Neural crest cell (in vitro differentiated cells): ENCODE measurements at regions not wholly inside any gene's neighbourhood (a gene's known extent, or its start where the extent isn't known, plus 50 kb on each side); places are given as distances from the start of the nearest gene placed in this dataset.

Source experiments
- DNase-seq: peaks from one replicate; pipeline ENCODE4 v3.0.0; 2021; ENCODE audit warnings: low read depth, mixed read lengths, low spot score
- H3K27ac Mint-ChIP-seq: one replicate; pipeline ENCODE4 v1.8.0; 2021; ENCODE audit warnings: mild to moderate bottlenecking, mixed read lengths; ENCODE audit not compliant: unreplicated experiment
- H3K27me3 Mint-ChIP-seq: 2 replicates; pipeline ENCODE4 v1.8.0; 2021; ENCODE audit warnings: low read depth, mild to moderate bottlenecking, mixed read lengths
- H3K36me3 Mint-ChIP-seq: 2 replicates; pipeline ENCODE4 v1.8.0; 2021; ENCODE audit warnings: low read depth, mild to moderate bottlenecking, mixed read lengths
- H3K4me1 Mint-ChIP-seq: 2 replicates; pipeline ENCODE4 v1.8.0; 2021; ENCODE audit warnings: mixed read lengths
- H3K4me3 Mint-ChIP-seq: one replicate; pipeline ENCODE4 v1.8.0; 2021; ENCODE audit warnings: mild to moderate bottlenecking, mixed read lengths
- H3K9me3 Mint-ChIP-seq: 2 replicates; pipeline ENCODE4 v1.8.0; 2021; ENCODE audit warnings: mixed read lengths
- TF ChIP-seq, protein P1 (sequence below): fragments of 200-600 bp; sonication (generic); conservative IDR thresholded peaks from 2 replicates; pipeline ENCODE4 v1.5.0; 2021; ENCODE audit warnings: antibody characterized with exemption, mild to moderate bottlenecking

DNA sequence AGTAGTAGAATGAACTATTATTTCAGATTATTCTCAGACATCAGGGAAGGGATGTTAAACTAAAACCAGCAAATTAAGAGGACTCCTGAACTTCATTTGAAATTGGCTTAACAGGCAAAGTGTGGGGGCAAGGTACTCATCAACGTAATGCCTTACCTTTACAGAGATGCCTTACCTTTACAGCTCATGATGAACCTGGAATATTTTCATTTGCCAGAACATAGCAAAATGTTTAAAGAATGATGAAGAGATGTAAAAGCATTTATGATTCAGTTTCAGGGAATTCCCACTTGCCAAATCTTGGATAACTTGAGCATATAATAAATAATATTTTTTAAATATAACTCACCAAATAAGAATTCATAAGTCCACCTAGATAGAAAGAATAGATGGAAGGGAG lies 207.5 kb downstream of the TINAG start:
- no peak for DNase-seq
- Mint-ChIP-seq H3K4me1 (no peaks in the 10 kb centered on the region), H3K27ac (no peak overlapping the region), H3K36me3 (no peaks in the 10 kb centered on the region), H3K9me3 (no peaks in the 10 kb centered on the region), H3K4me3 (no peak overlapping the region), H3K27me3 (no peaks in the 10 kb centered on the region)
- TF ChIP-seq, protein P1, sequence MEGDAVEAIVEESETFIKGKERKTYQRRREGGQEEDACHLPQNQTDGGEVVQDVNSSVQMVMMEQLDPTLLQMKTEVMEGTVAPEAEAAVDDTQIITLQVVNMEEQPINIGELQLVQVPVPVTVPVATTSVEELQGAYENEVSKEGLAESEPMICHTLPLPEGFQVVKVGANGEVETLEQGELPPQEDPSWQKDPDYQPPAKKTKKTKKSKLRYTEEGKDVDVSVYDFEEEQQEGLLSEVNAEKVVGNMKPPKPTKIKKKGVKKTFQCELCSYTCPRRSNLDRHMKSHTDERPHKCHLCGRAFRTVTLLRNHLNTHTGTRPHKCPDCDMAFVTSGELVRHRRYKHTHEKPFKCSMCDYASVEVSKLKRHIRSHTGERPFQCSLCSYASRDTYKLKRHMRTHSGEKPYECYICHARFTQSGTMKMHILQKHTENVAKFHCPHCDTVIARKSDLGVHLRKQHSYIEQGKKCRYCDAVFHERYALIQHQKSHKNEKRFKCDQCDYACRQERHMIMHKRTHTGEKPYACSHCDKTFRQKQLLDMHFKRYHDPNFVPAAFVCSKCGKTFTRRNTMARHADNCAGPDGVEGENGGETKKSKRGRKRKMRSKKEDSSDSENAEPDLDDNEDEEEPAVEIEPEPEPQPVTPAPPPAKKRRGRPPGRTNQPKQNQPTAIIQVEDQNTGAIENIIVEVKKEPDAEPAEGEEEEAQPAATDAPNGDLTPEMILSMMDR, result no peak

DNA sequence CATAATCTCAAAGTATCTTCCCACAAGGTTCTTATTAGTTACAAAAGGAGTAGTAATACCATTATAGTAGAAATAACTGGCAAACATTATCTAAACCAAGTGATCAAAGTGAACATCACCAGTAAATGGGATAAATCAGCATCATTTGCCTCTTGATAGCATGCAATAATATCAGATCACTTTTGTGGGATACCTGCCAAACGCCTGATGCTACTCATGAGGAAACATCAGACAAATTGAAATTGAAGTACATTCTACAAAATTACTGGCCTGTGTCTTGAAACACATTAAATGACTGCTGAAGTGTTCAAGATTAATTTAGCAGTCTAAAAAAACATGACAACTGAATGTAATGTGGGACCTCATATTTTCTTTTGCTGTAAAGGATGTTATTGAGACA lies 208.1 kb downstream of the TINAG start:
- no peaks in the 10 kb centered on the region for H3K9me3 Mint-ChIP-seq
- no peak overlapping the region for H3K27ac Mint-ChIP-seq
- H3K4me1 Mint-ChIP-seq, result no peaks in the 10 kb centered on the region
- H3K27me3 Mint-ChIP-seq, result no peaks in the 10 kb centered on the region
- no peaks in the 10 kb centered on the region for H3K36me3 Mint-ChIP-seq
- TF ChIP-seq, protein P1, result no peak
- H3K4me3 Mint-ChIP-seq, result no peak overlapping the region
- DNase-seq, result no peak

DNA sequence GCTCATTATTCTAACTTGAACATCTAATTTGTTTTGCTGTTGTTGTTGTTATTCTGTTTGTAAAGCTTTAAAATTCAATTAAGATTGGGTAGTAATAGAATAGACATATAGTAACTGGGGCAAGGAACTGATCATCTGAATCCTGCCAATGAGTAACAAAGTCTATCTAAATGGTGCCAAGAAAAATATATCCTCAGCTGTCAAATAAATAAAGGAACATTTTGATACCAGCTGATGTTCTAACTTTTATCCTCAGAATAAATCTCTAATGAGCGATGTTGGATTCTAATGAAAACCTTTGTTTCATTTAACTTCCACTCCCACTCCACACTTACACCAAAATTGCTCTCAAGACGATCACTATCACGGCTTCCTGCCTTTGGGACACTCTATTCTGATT lies 210.9 kb downstream of the TINAG start:
- TF ChIP-seq, protein P1, result no peak
- no peaks in the 10 kb centered on the region for H3K4me1 Mint-ChIP-seq

DNA sequence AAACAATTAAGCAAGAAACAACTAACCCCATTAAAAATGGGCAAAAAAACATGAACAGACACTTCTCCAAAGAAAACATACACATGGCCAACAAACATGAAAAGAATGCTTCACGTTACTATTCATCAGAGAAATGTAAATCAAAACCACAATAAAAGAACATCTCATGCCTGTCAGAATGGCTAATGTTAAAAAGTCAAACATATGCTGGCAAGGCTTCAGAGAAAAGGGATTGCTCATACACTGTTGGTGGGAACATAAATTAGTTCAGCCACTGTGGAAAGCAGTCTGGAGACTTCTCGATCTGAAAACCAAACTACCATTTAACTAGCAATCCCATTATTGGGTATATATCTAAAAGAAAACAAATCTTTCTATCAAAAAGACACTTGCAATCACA lies 217.5 kb downstream of the TINAG start:
- Mint-ChIP-seq H3K36me3 (peaks cover 6% of the 10 kb centered on the region), H3K4me3 (no peak overlapping the region), H3K27me3 (no peaks in the 10 kb centered on the region), H3K4me1 (no peaks in the 10 kb centered on the region), H3K27ac (no peak overlapping the region), H3K9me3 (peaks cover 8% of the 10 kb centered on the region)
- DNase-seq, result no peak
- TF ChIP-seq, protein P1, result no peak

More for the DNA sequence above, 210.9 kb downstream of the TINAG start:
- Mint-ChIP-seq H3K36me3 (no peaks in the 10 kb centered on the region), H3K9me3 (no peaks in the 10 kb centered on the region), H3K27me3 (no peaks in the 10 kb centered on the region), H3K27ac (no peak overlapping the region), H3K4me3 (no peak overlapping the region)
- no peak for DNase-seq

- no peaks in the 10 kb centered on the region for H3K9me3 Mint-ChIP-seq
- H3K4me1 Mint-ChIP-seq, result no peaks in the 10 kb centered on the region
- H3K4me3 Mint-ChIP-seq, result no peak overlapping the region
- H3K27me3 Mint-ChIP-seq, result no peaks in the 10 kb centered on the region
- H3K27ac Mint-ChIP-seq, result no peak overlapping the region
- H3K36me3 Mint-ChIP-seq, result peaks cover under 1% of the 10 kb centered on the region
- TF ChIP-seq, protein P1, result no peak
- no peak for DNase-seq
Measured at GRCh38 chr6:54533567-54533966, 225.3 kb downstream of the TINAG start.

DNA sequence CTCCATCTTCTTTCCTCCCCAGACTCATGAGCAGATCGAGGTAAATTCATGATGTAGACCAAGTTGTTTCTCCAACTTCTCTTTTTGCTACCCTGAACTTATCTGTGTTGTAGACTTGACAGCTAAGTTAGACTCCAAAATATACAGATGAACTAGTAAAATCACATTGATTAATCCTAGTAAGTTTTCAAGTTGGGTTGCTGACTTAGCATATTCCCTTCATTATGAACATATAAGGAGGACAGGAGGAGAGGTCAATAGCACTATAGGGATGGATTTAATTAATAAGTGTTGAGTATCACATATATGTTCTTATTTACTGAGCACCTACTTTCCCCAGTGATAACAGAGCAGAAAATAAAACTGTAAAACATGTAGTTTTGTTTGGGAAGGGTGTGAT lies 227.3 kb downstream of the TINAG start:
- TF ChIP-seq, protein P1, result no peak
- DNase-seq, result no peak
- no peaks in the 10 kb centered on the region for H3K9me3 Mint-ChIP-seq

More for the DNA sequence above, 227.3 kb downstream of the TINAG start:
- Mint-ChIP-seq H3K27ac (no peak overlapping the region), H3K27me3 (no peaks in the 10 kb centered on the region), H3K4me1 (no peaks in the 10 kb centered on the region), H3K36me3 (no peaks in the 10 kb centered on the region), H3K4me3 (no peak overlapping the region)
